NT2/D1 (cell line): ENCODE measurements at regions not wholly inside any gene's neighbourhood (a gene's known extent, or its start where the extent isn't known, plus 50 kb on each side); places are given as distances from the start of the nearest gene placed in this dataset.

Experiments
- SUZ12 ChIP-seq: IDR thresholded peaks from 2 replicates; pipeline ENCODE4 v1.6.1; 2011; ENCODE audit not compliant: insufficient read length, insufficient read depth; ENCODE audit errors: extremely low read depth
- YY1 ChIP-seq: IDR thresholded peaks from 2 replicates; pipeline ENCODE4 v1.6.1; 2011; ENCODE audit not compliant: insufficient read length, insufficient read depth
- ZNF274 ChIP-seq: IDR thresholded peaks from 2 replicates; pipeline ENCODE4 v1.6.1; 2011; ENCODE audit warnings: mild to moderate bottlenecking, low read depth, low read length

DNA sequence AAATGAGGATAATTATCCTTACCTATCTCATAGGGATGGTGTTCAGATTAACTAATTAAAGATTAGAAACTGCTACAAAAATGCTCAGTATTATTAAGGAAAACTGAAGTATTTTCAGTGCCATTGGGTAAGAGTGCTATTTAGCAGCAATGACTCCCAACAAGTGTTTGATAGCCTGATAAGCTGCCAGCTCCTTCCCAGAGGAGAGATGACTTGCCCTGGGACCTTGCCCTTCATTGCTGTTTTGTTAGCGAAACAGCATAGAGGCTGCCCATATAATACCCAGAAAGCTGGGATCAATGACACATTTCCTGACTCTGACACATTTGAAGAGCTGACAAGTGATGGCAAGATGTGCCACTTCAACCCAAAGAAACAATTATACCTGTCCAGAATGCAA lies 592.2 kb downstream of the ADGRL2 start:
- no peak for TF ChIP-seq SUZ12
- TF ChIP-seq ZNF274, result no peak
- no peak for TF ChIP-seq YY1
